GM12873 (cell line): ENCODE measurements at regions not wholly inside any gene's neighbourhood (a gene's known extent, or its start where the extent isn't known, plus 50 kb on each side); places are given as distances from the start of the nearest gene placed in this dataset.

Experiments used
- CTCF ChIP-seq: IDR thresholded peaks from 2 replicates; pipeline ENCODE4 v1.5.1; 2012; ENCODE audit warnings: low read depth, mild to moderate bottlenecking, moderate library complexity, low read length, control low read depth; ENCODE audit not compliant: insufficient read depth; ENCODE audit errors: missing control alignments

- no peak for TF ChIP-seq CTCF
Measured at GRCh38 chr1:208595236-208595635, 351.1 kb upstream of the PLXNA2 start.

GRCh38 chr1:208595745-208596144 lies 351.6 kb upstream of the PLXNA2 start:
- TF ChIP-seq CTCF, result no peak

GRCh38 chr1:208597571-208597970 lies 353.4 kb upstream of the PLXNA2 start:
- TF ChIP-seq CTCF, result no peak

- TF ChIP-seq CTCF, result no peak
Measured at GRCh38 chr1:208598021-208598420, 353.8 kb upstream of the PLXNA2 start.

- TF ChIP-seq CTCF, result no peak
Measured at GRCh38 chr1:208599063-208599462, 354.9 kb upstream of the PLXNA2 start.

- TF ChIP-seq CTCF, result no peak
Measured at GRCh38 chr1:208600456-208601190, 356.4 kb upstream of the PLXNA2 start.

- TF ChIP-seq CTCF, result no peak
Measured at GRCh38 chr1:208601561-208601960, 357.4 kb upstream of the PLXNA2 start.

GRCh38 chr1:208603721-208604120 lies 359.5 kb upstream of the PLXNA2 start:
- TF ChIP-seq CTCF, result no peak
